ENCODE measurements at regions not wholly inside any gene's neighbourhood (a gene's known extent, or its start where the extent isn't known, plus 50 kb on each side); places are given as distances from the start of the nearest gene placed in this dataset.

DNA sequence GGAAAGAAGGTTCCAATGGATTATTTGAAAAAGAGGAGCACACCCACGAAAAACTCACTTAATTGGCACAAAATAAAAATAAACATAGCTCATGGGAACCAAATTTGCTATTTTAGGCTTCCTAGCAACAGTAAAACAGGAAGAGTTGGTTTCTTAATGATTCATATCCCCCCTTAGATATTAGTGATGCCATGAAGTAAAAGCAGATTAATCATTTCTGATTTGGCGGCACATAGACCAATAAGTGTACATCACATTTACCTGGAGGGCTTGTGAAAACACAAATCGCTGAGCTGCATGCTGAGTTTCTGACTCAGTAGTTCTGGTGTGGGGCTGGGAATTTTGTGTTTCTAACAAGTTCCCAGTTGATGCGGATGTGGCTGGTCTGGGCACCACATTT, 260.4 kb downstream of the SLC4A3 start:
- Histone ChIP-seq H3K56ac (ENCODE audit: insufficient read length, low read depth, low read length) (no peak overlapping the region), H2AFZ (ENCODE audit: low read length) (no peak overlapping the region), H3T11ph (ENCODE audit: low read length) (no peak overlapping the region), H2AK5ac (ENCODE audit: insufficient read length, low read length) (no peak overlapping the region), H3K9ac (ENCODE audit: extremely low read depth, insufficient read length, low read length) (no peak overlapping the region), H3K27ac (ENCODE audit: insufficient read length, low read depth, low read length) (no peak overlapping the region), H3K79me1 (ENCODE audit: insufficient read depth, low read depth, low read length, poor library complexity, severe bottlenecking) (no peaks in the 10 kb centered on the region), H4K20me1 (ENCODE audit: control insufficient read depth, insufficient read depth, insufficient read length) (no peaks in the 10 kb centered on the region), H4K8ac (replicated peaks; ENCODE audit: insufficient read length, low read depth, low read length) (no peak overlapping the region), H3K27me3 (ENCODE audit: insufficient read depth, low read length) (no peaks in the 10 kb centered on the region), H2BK12ac (ENCODE audit: insufficient read length, low read depth, low read length) (no peak overlapping the region), H4K5ac (ENCODE audit: insufficient read length, low read depth, low read length) (no peak overlapping the region), H3K9me3 (ENCODE audit: control insufficient read depth, low read depth, low read length) (no peaks in the 10 kb centered on the region), H4K91ac (ENCODE audit: insufficient read length, low read depth, low read length) (no peak overlapping the region), H2BK5ac (ENCODE audit: insufficient read length, low read length) (no peak overlapping the region), H2BK120ac (ENCODE audit: low read depth, low read length, poor library complexity, severe bottlenecking) (no peak overlapping the region), H3K79me2 (ENCODE audit: insufficient read depth, low read length) (no peaks in the 10 kb centered on the region), H3K23ac (ENCODE audit: insufficient read length, low read depth, low read length) (no peak overlapping the region), H3K4me2 (ENCODE audit: insufficient read depth, insufficient read length, low read length) (no peak overlapping the region), H2BK20ac (ENCODE audit: low read depth, low read length, poor library complexity, severe bottlenecking) (no peak overlapping the region), H2BK15ac (ENCODE audit: low read depth, low read length) (no peak overlapping the region), H3K4ac (ENCODE audit: low read depth, low read length) (no peak overlapping the region), H3K23me2 (ENCODE audit: insufficient read length, low read depth, low read length, poor library complexity, severe bottlenecking) (no peaks in the 10 kb centered on the region), H3K14ac (ENCODE audit: insufficient read depth, low read length) (no peak overlapping the region), H3K4me1 (ENCODE audit: insufficient read depth, low read length) (no peaks in the 10 kb centered on the region), H3K18ac (ENCODE audit: insufficient read length, low read depth, low read length) (no peak overlapping the region)
- Mint-ChIP-seq H3K36me3 (ENCODE audit: insufficient read depth in 1 of 3, low read depth in 3 of 3) (no peaks in the 10 kb centered on the region), H3K9me3 (no peaks in the 10 kb centered on the region), H3K4me3 (no peak overlapping the region), H3K27ac (no peak overlapping the region), H3K4me1 (no peaks in the 10 kb centered on the region), H3K27me3 (ENCODE audit: low read depth) (no peaks in the 10 kb centered on the region; the same call in 1 of the 2 replicates)
- WGBS (ENCODE audit: extremely low coverage, insufficient read length, low lambda C conversion rate) = no CpG with 5 or more reads among the region's 4 CpGs
- TF ChIP-seq, protein P1, sequence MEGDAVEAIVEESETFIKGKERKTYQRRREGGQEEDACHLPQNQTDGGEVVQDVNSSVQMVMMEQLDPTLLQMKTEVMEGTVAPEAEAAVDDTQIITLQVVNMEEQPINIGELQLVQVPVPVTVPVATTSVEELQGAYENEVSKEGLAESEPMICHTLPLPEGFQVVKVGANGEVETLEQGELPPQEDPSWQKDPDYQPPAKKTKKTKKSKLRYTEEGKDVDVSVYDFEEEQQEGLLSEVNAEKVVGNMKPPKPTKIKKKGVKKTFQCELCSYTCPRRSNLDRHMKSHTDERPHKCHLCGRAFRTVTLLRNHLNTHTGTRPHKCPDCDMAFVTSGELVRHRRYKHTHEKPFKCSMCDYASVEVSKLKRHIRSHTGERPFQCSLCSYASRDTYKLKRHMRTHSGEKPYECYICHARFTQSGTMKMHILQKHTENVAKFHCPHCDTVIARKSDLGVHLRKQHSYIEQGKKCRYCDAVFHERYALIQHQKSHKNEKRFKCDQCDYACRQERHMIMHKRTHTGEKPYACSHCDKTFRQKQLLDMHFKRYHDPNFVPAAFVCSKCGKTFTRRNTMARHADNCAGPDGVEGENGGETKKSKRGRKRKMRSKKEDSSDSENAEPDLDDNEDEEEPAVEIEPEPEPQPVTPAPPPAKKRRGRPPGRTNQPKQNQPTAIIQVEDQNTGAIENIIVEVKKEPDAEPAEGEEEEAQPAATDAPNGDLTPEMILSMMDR (conservative IDR thresholded peaks at IDR 0.05) = no peak
- no peak for DNase-seq
